ENCODE measurements at regions not wholly inside any gene's neighbourhood (a gene's known extent, or its start where the extent isn't known, plus 50 kb on each side); places are given as distances from the start of the nearest gene placed in this dataset.

DNA sequence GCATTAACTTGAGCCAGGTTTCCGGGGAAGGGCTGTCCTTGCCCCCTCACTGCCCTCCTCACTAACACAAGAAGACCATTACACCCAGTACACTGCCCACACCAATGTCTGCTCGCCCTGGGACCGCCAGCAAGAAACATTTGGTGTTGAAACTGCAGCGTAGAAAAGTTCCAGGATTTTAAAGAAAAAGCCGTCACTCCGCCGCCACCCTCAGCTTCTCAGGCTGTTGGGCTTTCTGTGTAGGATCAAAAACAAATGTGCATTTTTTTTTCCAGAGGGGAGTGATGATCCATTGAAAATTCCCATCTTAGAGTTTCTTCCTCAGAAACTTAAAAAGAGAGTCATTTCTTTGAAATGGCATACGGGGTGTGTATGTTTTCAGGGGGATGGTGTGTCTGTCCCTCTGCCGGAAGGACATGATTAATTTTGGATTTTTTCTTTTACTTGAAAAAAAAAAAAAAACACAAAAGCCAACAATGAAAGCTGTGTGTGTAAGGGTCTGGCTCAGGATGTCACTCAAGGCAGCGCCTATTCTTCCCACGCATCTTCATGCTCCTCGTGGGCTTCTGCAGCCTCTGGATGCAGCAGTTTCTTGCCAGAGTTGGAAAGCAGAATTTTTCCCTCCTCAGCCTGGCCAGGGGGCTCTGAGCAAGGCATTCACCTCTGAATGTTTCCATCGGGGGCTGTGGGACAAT, 184.9 kb downstream of the GLI2 start:
- Histone ChIP-seq H3K27me3 (ENCODE audit: control insufficient read depth, insufficient read depth, low read length) (no peaks in the 10 kb centered on the region), H3K4me3 (ENCODE audit: low read depth, low read length) (no peak overlapping the region), H3K36me3 (ENCODE audit: control insufficient read depth, insufficient read depth, low read length) (no peaks in the 10 kb centered on the region)
- DNase-seq (ENCODE audit: low read depth) (no peak), FAIRE-seq (no peak)
- TF ChIP-seq, protein P1, sequence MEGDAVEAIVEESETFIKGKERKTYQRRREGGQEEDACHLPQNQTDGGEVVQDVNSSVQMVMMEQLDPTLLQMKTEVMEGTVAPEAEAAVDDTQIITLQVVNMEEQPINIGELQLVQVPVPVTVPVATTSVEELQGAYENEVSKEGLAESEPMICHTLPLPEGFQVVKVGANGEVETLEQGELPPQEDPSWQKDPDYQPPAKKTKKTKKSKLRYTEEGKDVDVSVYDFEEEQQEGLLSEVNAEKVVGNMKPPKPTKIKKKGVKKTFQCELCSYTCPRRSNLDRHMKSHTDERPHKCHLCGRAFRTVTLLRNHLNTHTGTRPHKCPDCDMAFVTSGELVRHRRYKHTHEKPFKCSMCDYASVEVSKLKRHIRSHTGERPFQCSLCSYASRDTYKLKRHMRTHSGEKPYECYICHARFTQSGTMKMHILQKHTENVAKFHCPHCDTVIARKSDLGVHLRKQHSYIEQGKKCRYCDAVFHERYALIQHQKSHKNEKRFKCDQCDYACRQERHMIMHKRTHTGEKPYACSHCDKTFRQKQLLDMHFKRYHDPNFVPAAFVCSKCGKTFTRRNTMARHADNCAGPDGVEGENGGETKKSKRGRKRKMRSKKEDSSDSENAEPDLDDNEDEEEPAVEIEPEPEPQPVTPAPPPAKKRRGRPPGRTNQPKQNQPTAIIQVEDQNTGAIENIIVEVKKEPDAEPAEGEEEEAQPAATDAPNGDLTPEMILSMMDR (IDR thresholded peaks at IDR 0.05; ENCODE audit: insufficient read depth, low read length, severe bottlenecking) = no peak

DNA sequence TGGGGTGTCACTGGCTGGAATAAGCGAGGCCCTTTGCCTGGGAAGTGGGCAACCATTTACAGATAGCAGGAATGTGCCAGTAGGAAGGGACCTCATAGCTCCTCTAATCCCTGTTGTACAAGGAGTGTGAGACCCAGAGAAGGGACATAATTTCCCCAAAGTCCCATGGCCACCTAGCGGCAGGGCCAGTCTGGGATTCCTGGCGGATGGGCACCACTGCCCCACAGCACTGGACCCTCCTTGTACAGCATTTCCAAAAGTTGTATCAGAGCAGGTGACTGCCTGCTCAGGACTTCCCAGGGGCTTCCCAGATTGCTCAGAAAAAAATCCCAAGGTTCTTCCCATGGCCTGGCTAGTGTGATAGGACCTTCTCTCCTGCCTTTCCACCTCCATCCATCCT, 185.8 kb downstream of the GLI2 start:
- H3K27me3 ChIP-seq (ENCODE audit: control insufficient read depth, insufficient read depth, low read length) = no peaks in the 10 kb centered on the region
- DNase-seq (ENCODE audit: low read depth) (no peak), FAIRE-seq (no peak)
- TF ChIP-seq, protein P1 (IDR thresholded peaks at IDR 0.05; ENCODE audit: insufficient read depth, low read length, severe bottlenecking) = no peak
- H3K36me3 ChIP-seq (ENCODE audit: control insufficient read depth, insufficient read depth, low read length) = no peaks in the 10 kb centered on the region
- H3K4me3 ChIP-seq (ENCODE audit: low read depth, low read length) = no peak overlapping the region

DNA sequence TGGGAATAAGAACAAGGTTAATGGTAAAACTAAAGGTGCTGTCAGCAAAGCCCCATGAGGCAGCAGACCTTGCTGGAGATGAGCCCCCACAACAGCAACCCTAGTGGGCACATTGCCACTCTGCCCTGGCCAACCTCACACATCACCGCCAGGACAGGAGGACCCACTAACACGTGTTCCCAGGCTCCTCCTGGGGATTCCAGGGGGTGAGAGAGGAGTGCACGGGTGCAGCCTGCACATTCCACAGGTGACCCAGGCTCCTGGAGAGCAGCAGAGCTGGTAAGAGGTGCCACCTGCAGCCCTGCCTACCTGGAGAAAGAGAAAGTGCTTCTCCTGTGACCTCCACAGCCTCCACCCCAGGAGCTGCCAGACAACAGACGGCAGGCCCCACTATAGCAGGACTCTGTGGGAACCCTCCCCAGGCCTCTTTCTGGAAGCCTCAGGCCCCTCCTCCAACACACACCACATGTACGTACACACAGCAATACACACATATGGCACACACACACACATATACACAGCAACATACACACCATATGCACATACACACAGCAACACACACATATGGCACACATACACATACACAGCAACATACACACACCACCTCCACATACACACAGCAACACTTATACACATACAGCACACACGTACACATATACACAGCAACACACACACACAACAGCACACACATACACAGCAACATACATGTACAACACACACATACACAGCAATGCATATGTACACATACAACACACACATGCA, 187.1 kb downstream of the GLI2 start:
- H3K4me3 ChIP-seq (ENCODE audit: low read depth, low read length) = no peak overlapping the region
- FAIRE-seq (peak; percentile 99), DNase-seq (ENCODE audit: low read depth) (no peak)
- no peaks in the 10 kb centered on the region for H3K27me3 ChIP-seq (ENCODE audit: control insufficient read depth, insufficient read depth, low read length)
- TF ChIP-seq, protein P1 (IDR thresholded peaks at IDR 0.05; ENCODE audit: insufficient read depth, low read length, severe bottlenecking) = no peak
- H3K36me3 ChIP-seq (ENCODE audit: control insufficient read depth, insufficient read depth, low read length) = no peaks in the 10 kb centered on the region

DNA sequence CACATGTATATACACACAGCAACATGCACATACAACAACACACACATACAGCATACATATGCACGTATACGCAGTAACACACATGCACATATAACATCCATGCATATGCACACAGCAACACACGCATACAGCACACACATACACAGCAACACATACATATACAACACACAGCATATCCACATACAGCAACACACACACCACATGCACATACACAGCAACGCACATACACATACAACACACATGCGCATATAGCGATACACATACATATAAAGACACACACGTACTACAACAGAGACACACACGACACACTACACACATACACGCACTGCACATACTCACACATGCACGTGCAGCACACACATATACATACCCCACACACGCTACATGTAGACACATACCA, 187.8 kb downstream of the GLI2 start:
- Histone ChIP-seq H3K4me3 (ENCODE audit: low read depth, low read length) (no peak overlapping the region), H3K27me3 (ENCODE audit: control insufficient read depth, insufficient read depth, low read length) (no peaks in the 10 kb centered on the region), H3K36me3 (ENCODE audit: control insufficient read depth, insufficient read depth, low read length) (no peaks in the 10 kb centered on the region)
- FAIRE-seq = peak; percentile 94
- no peak for DNase-seq (ENCODE audit: low read depth)
- TF ChIP-seq, protein P1 (IDR thresholded peaks at IDR 0.05; ENCODE audit: insufficient read depth, low read length, severe bottlenecking) = no peak

DNA sequence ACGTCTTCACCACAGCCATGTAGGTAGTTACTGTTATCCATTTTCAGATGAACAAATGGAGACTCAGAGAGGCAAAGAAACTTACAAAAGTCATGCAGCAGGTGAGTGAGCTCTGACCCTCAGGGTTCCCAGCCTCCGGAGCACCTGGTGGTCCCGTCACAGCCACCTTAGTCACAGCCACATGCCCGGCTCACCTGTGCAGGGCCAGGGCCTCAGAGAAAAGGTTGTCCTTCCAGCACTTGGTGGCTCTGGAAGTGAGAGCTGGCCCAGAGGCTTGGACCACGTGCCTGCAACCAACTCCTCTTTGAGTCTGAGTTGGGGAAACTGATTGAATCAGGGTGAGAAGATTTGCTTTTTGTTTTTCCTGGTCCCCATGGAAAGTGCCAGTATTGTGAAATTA, 189.3 kb downstream of the GLI2 start:
- no peaks in the 10 kb centered on the region for H3K36me3 ChIP-seq (ENCODE audit: control insufficient read depth, insufficient read depth, low read length)
- H3K27me3 ChIP-seq (ENCODE audit: control insufficient read depth, insufficient read depth, low read length) = no peaks in the 10 kb centered on the region
- FAIRE-seq = no peak
- no peak overlapping the region for H3K4me3 ChIP-seq (ENCODE audit: low read depth, low read length)
- DNase-seq (ENCODE audit: low read depth) = no peak
- TF ChIP-seq, protein P1 (IDR thresholded peaks at IDR 0.05; ENCODE audit: insufficient read depth, low read length, severe bottlenecking) = no peak
